Sigmoid colon (tissue), 6 donors: ENCODE measurements at regions not wholly inside any gene's neighbourhood (a gene's known extent, or its start where the extent isn't known, plus 50 kb on each side); places are given as distances from the start of the nearest gene placed in this dataset.
A peak's percentile ranks its signal among the peaks of the same experiment; 100 is the strongest.

ENCODE experiments used
- DNase-seq: peaks from one replicate; pipeline ENCODE4 v3.0.0-alpha.2; 2019
- H3K27ac ChIP-seq, 4 donors: fragments of 200-600 bp; sonication (generic); one replicate each; pipeline ENCODE4 v1.5.1; 2016 to 2019; ENCODE audit warnings: mild to moderate bottlenecking in 1 of 4
- H3K27me3 ChIP-seq, 3 donors: fragments of 200-600 bp; sonication (generic); one replicate each; pipeline ENCODE4 v1.5.1; 2019; ENCODE audit warnings: mild to moderate bottlenecking in 1 of 3
- H3K36me3 ChIP-seq, 4 donors: fragments of 200-600 bp; sonication (generic); one replicate each; pipeline ENCODE4 v1.5.1; 2016 to 2019
- H3K4me1 ChIP-seq, 4 donors: fragments of 200-600 bp; sonication (generic); one replicate each; pipeline ENCODE4 v1.5.1; 2017 to 2019
- H3K4me3 ChIP-seq, 4 donors: fragments of 200-600 bp; sonication (generic); one replicate each; pipeline ENCODE4 v1.5.1; 2017 to 2019; ENCODE audit warnings: mild to moderate bottlenecking in 2 of 4, moderate library complexity in 1 of 4
- H3K9me3 ChIP-seq, 4 donors: fragments of 200-600 bp in 3 of 4; sonication (generic) in 3 of 4; one replicate each; pipeline versions ENCODE4 v1.5.1 to v1.6.1; 2013 to 2019
- EP300 ChIP-seq, 4 donors: sonication (generic); formaldehyde crosslinking; IDR thresholded peaks; one replicate each; pipeline ENCODE4 v1.6.1; 2017; ENCODE audit warnings: antibody characterized with exemption in 4 of 4
- POLR2A ChIP-seq, 2 donors: fragments of 450-650 bp; IDR thresholded peaks; one replicate each; pipeline ENCODE4 v1.6.1; 2016; ENCODE audit warnings: antibody characterized with exemption in 2 of 2, mild to moderate bottlenecking in 2 of 2, moderate library complexity in 2 of 2
- POLR2AphosphoS5 ChIP-seq, 4 donors: sonication (generic); formaldehyde crosslinking; IDR thresholded peaks; one replicate each; pipeline ENCODE4 v1.6.1; 2017; ENCODE audit warnings: antibody characterized with exemption in 4 of 4
- WGBS, 2 donors: extraction: QIAGEN DNeasy Blood & Tissue Kit; methylation state at CpG; one replicate each; pipeline ENCODE4 v1.1.7; 2013; 5-methylcytosine and 5-hydroxymethylcytosine counted together
- intact Hi-C: fragments of 100-400 bp; cut with DNase I; formaldehyde crosslinking; loops from one replicate; pipeline ENCODE4 v1.15.1; 2023
- TF ChIP-seq, protein P1 (sequence below), 4 experiments: fragments of 450-650 bp in 3 of 4; fragments of 200-600 bp in 1 of 4; IDR thresholded peaks; one replicate each; pipeline ENCODE4 v1.5.1; 2016 to 2019; ENCODE audit warnings: antibody characterized with exemption in 4 of 4, mild to moderate bottlenecking in 3 of 4, moderate library complexity in 2 of 4
- donor health status: healthy with polysubstance abuse.
- donor health status: healthy.

DNA sequence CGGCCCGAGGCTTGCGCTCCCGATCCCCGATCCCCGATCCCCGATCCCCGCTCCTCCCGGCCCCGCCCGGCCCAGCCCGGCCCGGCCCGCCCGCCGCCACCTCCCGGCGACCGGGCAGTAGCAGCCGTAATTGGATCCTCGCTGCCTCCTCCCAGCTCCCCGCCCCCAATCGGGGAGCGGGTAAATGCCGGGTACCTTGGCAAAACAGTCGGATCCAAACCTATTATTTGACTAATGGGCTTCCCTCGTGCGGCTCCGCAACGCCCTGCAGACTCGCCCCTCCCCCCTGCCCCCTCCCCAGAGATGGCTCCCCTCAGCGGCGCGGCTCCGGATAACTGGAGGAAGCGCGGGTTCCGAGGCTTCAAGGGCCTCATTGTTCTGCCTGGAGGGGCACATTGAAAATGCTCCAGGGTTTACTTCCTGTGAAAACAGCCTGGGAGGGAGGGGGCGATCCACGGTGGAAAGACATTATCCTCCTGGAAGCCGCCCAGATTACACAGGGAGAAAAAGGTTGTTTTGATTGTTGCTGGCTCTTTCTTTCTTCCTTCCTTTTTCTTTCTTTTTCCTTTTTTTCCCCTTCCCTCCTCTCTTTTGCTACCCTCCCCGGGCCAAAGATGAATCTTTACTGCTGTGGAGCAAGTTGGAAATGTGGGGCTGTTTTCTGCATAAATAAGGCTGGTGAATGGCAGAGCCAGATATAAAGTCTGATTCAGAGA is 94.7 kb upstream of the ZMIZ1 start:
- peak; percentile 85 for DNase-seq
- peaks cover 0 to 56% (median 44%) of the 10 kb centered on the region in 4 donors for H3K4me1 ChIP-seq
- peak overlapping the region; percentile 30 to 57 (median 49) for H3K4me3 ChIP-seq
- TF ChIP-seq POLR2AphosphoS5 (IDR thresholded peaks at IDR 0.05) (peak in 1 of 4 donors; percentile 1), POLR2A (IDR thresholded peaks at IDR 0.05) (no peak)
- TF ChIP-seq, protein P1, sequence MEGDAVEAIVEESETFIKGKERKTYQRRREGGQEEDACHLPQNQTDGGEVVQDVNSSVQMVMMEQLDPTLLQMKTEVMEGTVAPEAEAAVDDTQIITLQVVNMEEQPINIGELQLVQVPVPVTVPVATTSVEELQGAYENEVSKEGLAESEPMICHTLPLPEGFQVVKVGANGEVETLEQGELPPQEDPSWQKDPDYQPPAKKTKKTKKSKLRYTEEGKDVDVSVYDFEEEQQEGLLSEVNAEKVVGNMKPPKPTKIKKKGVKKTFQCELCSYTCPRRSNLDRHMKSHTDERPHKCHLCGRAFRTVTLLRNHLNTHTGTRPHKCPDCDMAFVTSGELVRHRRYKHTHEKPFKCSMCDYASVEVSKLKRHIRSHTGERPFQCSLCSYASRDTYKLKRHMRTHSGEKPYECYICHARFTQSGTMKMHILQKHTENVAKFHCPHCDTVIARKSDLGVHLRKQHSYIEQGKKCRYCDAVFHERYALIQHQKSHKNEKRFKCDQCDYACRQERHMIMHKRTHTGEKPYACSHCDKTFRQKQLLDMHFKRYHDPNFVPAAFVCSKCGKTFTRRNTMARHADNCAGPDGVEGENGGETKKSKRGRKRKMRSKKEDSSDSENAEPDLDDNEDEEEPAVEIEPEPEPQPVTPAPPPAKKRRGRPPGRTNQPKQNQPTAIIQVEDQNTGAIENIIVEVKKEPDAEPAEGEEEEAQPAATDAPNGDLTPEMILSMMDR (IDR thresholded peaks at IDR 0.05) = peak in 1 of 4 experiments; percentile 34
- H3K36me3 ChIP-seq = no peaks in the 10 kb centered on the region
- no peaks in the 10 kb centered on the region for H3K9me3 ChIP-seq
- H3K27me3 ChIP-seq = no peaks in the 10 kb centered on the region
- intact Hi-C loops = loop anchor here (1.0 to 5.0 kb wide), 4 partner anchors 95 to 942 kb away; partner anchors contain the start of gene RPS24
- peak overlapping the region; percentile 94 to 99 (median 96) for H3K27ac ChIP-seq
- 1% methylated on average over 42 of the region's 42 CpGs for WGBS, 2 donors

DNA sequence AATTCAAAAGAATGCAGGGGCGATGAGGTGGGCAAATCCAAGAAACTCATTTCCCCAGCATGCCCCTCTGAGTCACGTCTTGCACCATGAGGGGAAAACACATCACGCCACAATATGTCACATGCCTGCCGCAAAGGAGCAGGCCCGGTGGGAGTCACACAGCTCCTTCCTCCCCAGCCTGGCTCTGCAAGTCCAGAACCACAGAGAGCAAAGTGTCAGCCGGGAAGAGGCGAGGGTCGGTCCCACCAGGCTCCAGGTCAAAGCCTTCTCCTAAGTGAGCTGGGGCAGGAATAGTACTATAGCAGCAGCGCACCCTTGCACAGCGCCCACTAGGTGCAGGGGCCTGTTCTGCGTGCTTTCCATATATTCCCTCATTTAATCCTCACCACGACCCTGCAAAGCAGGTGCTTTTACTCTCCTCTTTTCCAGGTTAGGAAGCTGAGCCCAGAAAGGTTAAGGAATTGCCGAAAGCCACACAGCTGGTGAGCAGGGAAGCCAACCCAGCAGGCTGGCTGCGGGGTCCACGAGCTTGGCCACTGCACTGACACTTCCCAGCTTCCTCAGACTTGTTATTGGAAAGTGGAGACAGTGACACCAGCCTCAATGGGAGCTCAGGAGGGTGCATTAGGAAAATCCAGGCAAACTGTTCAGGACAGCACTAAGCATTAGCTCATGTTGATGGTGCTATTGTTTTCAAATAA is 94.0 kb upstream of the ZMIZ1 start:
- TF ChIP-seq POLR2AphosphoS5 (IDR thresholded peaks at IDR 0.05) (peak in 3 of 4 donors; percentile 6 to 89 (median 43)), POLR2A (IDR thresholded peaks at IDR 0.05) (no peak), EP300 (IDR thresholded peaks at IDR 0.05) (peak in 1 of 4 donors; percentile 84)
- TF ChIP-seq, protein P1 (IDR thresholded peaks at IDR 0.05) = peak in 3 of 4 experiments; percentile 29 to 48 (median 30)
- Histone ChIP-seq H3K36me3 (no peaks in the 10 kb centered on the region), H3K4me1 (peaks cover 0 to 55% (median 42%) of the 10 kb centered on the region in 4 donors), H3K4me3 (peak overlapping the region; percentile 30 to 57 (median 49)), H3K27me3 (no peaks in the 10 kb centered on the region), H3K27ac (peak overlapping the region; percentile 94 to 99 (median 96)), H3K9me3 (no peaks in the 10 kb centered on the region)
- DNase-seq = peak; percentile 91
- 23 to 33% methylated on average over 15 of the region's 15 CpGs for WGBS, 2 donors
- intact Hi-C loops = loop anchor here (5.0 kb wide), 3 partner anchors 223 to 942 kb away; partner anchors contain the start of gene RPS24

DNA sequence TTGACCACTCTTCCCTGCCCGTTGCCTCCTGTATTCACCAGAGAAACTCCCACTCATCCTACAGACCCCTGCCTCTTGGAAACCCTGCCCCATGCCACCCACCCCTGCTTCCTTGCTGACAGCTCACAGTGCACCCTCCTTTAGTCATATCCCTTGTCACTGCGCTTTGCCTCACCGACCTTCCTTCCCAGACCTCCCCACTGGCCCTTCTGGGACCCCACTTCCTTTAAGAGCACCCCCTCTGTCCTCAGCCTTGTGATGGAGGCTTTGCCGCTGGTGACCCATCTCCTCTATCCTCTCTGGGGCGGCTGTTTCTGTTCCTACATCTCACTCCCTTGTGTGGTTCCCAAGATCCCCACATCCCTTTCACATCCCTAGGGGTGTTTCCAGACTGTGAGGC is 92.8 kb upstream of the ZMIZ1 start:
- Histone ChIP-seq H3K36me3 (no peaks in the 10 kb centered on the region), H3K4me3 (no peak overlapping the region), H3K27ac (no peak overlapping the region), H3K9me3 (no peaks in the 10 kb centered on the region), H3K27me3 (no peaks in the 10 kb centered on the region), H3K4me1 (peaks cover 0 to 61% (median 51%) of the 10 kb centered on the region in 4 donors)
- 93 to 96% methylated on average over 5 of the region's 5 CpGs for WGBS, 2 donors
- TF ChIP-seq POLR2AphosphoS5 (IDR thresholded peaks at IDR 0.05) (no peak), POLR2A (IDR thresholded peaks at IDR 0.05) (no peak)
- intact Hi-C loops = no loop called here
- no peak for DNase-seq

DNA sequence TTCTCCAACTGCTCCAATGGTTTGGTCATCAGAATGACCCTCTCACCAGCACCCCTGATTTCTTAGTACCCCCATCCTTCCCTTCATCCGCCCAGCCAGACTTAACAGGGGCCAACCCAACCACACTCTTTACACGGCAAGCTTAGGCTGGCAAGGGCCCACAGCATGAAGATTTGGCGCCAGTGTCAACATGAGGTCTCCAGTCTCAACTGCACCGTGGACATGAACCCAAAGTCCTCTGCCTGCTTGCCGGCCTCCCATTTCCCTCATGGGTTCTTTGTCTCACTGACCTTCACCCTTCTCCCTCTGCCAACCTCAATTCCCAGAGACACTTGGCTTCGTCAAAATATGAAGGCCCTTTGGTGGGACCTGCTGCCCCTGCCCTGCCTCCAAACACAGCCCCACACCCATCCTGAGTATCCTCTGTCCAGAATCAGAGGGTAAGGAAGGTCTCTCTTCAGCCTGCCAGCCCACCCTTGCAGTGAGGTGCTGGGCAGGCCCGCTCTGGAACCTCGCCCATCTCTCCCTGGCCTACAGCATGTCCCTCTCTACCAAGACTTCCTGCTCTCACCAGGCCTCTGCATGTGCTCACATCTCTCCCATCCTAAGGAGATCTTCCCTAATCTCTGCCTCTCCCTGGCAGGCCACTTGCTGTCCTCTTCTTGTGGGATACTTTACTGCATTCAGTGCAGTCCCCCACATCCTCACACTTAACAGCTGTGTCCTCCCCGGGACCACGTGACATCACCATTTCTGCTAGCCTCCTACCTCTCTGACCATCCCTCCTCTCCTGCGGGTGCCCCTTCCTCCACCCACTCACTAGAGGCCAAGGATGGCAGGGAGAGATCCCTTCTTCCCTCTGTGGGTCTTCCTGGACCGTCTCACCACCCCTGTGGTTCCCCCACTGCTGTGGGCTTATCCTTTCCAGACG is 91.7 kb upstream of the ZMIZ1 start:
- Histone ChIP-seq H3K4me1 (peaks cover 0 to 70% (median 54%) of the 10 kb centered on the region in 4 donors), H3K27me3 (no peaks in the 10 kb centered on the region), H3K4me3 (no peak overlapping the region), H3K9me3 (no peaks in the 10 kb centered on the region), H3K27ac (peak overlapping the region in 1 of 4 donors; percentile 30), H3K36me3 (no peaks in the 10 kb centered on the region)
- intact Hi-C loops = no loop called here
- 92 to 93% methylated on average over 13 of the region's 13 CpGs for WGBS, 2 donors
- TF ChIP-seq POLR2A (IDR thresholded peaks at IDR 0.05) (no peak), EP300 (IDR thresholded peaks at IDR 0.05) (no peak), POLR2AphosphoS5 (IDR thresholded peaks at IDR 0.05) (no peak)
- TF ChIP-seq, protein P1 (IDR thresholded peaks at IDR 0.05) = no peak
- no peak for DNase-seq
